Stimulated activated CD4-positive, alpha-beta T cell treated with anti-CD3 and anti-CD28 coated beads, Interleukin-1b, Interleukin-23, amount 100 ng/mL, for 1 hour (primary cell): ENCODE measurements at regions not wholly inside any gene's neighbourhood (a gene's known extent, or its start where the extent isn't known, plus 50 kb on each side); places are given as distances from the start of the nearest gene placed in this dataset.

Source experiments
- DNase-seq, 2 donors: peaks; one replicate each; pipeline ENCODE4 v3.0.0-alpha.2; 2020; ENCODE audit warnings: low read depth in 2 of 2

GRCh38 chr18:72089432-72089831 is 454.7 kb downstream of the CBLN2 start:
- no peak for DNase-seq

- DNase-seq = no peak
These were observed 457.7 kb downstream of the CBLN2 start for GRCh38 chr18:72086421-72086820.

- no peak for DNase-seq
These were observed 469.1 kb downstream of the CBLN2 start for GRCh38 chr18:72075040-72075439.

GRCh38 chr18:72063001-72063400 is 481.1 kb downstream of the CBLN2 start:
- no peak for DNase-seq

GRCh38 chr18:72058851-72059250 is 485.3 kb downstream of the CBLN2 start:
- no peak for DNase-seq

- DNase-seq = no peak
These were observed 488.0 kb downstream of the CBLN2 start for GRCh38 chr18:72056171-72056570.

- no peak for DNase-seq
These were observed 502.7 kb downstream of the CBLN2 start for GRCh38 chr18:72041313-72042032.

- no peak for DNase-seq
These were observed 530.7 kb downstream of the CBLN2 start for GRCh38 chr18:72013427-72013850.

- DNase-seq = no peak
These were observed 545.5 kb downstream of the CBLN2 start for GRCh38 chr18:71998547-71999097.

- DNase-seq = no peak
These were observed 548.2 kb downstream of the CBLN2 start for GRCh38 chr18:71995904-71996465.

- no peak for DNase-seq
These were observed 549.9 kb downstream of the CBLN2 start for GRCh38 chr18:71994273-71994672.

- DNase-seq = no peak
These were observed 554.5 kb downstream of the CBLN2 start for GRCh38 chr18:71989616-71990015.

- no peak for DNase-seq
These were observed 557.6 kb downstream of the CBLN2 start for GRCh38 chr18:71986351-71987050.

- no peak for DNase-seq
These were observed 567.4 kb downstream of the CBLN2 start for GRCh38 chr18:71976744-71977143.

GRCh38 chr18:71966791-71967190 is 577.4 kb downstream of the CBLN2 start:
- no peak for DNase-seq

- DNase-seq = no peak
These were observed 585.5 kb downstream of the CBLN2 start for GRCh38 chr18:71958605-71959004.

GRCh38 chr18:71951001-71951400 is 593.1 kb downstream of the CBLN2 start:
- DNase-seq = no peak

- no peak for DNase-seq
These were observed 601.7 kb downstream of the CBLN2 start for GRCh38 chr18:71942433-71942832.

GRCh38 chr18:71939483-71939882 is 604.7 kb downstream of the CBLN2 start:
- DNase-seq = no peak

- DNase-seq = no peak
These were observed 607.4 kb downstream of the CBLN2 start for GRCh38 chr18:71936744-71937143.

- DNase-seq = no peak
These were observed 624.9 kb downstream of the CBLN2 start for GRCh38 chr18:71919211-71919610.

GRCh38 chr18:71913641-71914040 is 630.5 kb downstream of the CBLN2 start:
- DNase-seq = no peak

- DNase-seq = no peak
These were observed 641.7 kb downstream of the CBLN2 start for GRCh38 chr18:71902482-71902881.
